Fibroblast of lung (primary cell): ENCODE measurements at regions not wholly inside any gene's neighbourhood (a gene's known extent, or its start where the extent isn't known, plus 50 kb on each side); places are given as distances from the start of the nearest gene placed in this dataset.
"Not testable (repeated sequence)": the region's sequence is repeated elsewhere in the genome, so short reads cannot be mapped to it uniquely, and the experiment has no call there.

Experiments
- EZH2 ChIP-seq: IDR thresholded peaks from 2 replicates; pipeline ENCODE4 v1.5.1; 2012; ENCODE audit warnings: low read length, control low read depth, mild to moderate bottlenecking; ENCODE audit errors: missing control alignments
- TF ChIP-seq, protein P1 (sequence below), 2 donors: IDR thresholded peaks in 1 of 2; conservative IDR thresholded peaks in 1 of 2; 1 replicate in 1 of 2; 2 replicates in 1 of 2; pipeline ENCODE4 v1.5.1; 2011 to 2012; ENCODE audit warnings: low read length in 2 of 2, control low read depth in 1 of 2, inconsistent platforms in 1 of 2, low read depth in 1 of 2, mild to moderate bottlenecking in 1 of 2

DNA sequence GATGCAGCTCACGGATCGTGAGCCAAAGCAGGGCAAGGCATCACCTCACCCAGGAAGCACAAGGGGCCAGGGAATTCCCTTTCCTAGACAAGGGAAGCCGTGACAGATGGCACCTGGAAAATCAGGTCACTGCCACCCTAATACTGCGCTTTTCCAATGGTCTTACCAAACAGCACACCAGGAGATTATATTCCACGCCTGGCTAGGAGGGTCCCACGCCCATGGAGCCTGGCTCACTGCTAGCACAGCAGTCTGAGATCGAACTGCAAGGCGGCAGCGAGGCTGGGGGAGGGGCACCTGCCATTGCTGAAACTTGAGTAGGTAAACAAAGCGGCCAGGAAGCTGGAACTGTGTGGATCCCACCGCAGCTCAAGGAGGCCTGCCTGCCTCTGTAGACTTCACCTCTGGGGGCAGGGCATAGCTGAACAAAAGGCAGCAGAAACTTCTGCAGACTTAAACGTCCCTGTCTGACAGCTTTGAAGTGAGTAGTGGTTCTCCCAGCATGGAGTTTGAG lies 205.2 kb upstream of the GRIK2 start:
- TF ChIP-seq, protein P1, sequence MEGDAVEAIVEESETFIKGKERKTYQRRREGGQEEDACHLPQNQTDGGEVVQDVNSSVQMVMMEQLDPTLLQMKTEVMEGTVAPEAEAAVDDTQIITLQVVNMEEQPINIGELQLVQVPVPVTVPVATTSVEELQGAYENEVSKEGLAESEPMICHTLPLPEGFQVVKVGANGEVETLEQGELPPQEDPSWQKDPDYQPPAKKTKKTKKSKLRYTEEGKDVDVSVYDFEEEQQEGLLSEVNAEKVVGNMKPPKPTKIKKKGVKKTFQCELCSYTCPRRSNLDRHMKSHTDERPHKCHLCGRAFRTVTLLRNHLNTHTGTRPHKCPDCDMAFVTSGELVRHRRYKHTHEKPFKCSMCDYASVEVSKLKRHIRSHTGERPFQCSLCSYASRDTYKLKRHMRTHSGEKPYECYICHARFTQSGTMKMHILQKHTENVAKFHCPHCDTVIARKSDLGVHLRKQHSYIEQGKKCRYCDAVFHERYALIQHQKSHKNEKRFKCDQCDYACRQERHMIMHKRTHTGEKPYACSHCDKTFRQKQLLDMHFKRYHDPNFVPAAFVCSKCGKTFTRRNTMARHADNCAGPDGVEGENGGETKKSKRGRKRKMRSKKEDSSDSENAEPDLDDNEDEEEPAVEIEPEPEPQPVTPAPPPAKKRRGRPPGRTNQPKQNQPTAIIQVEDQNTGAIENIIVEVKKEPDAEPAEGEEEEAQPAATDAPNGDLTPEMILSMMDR (conservative IDR thresholded peaks at IDR 0.05 in 1 of 2, IDR thresholded peaks at IDR 0.05 in 1 of 2; ENCODE audit: low read depth in 1 of 2, low read length in 2 of 2) = not testable (repeated sequence)
- not testable (repeated sequence) for TF ChIP-seq EZH2
